GM19397 (cell line): ENCODE measurements at regions not wholly inside any gene's neighbourhood (a gene's known extent, or its start where the extent isn't known, plus 50 kb on each side); places are given as distances from the start of the nearest gene placed in this dataset.

ENCODE experiments used
- ATAC-seq: cut with Tn5 transposase; IDR thresholded peaks from one replicate; pipeline ENCODE4 v1.9.1; 2021; ENCODE audit warnings: mild to moderate bottlenecking, moderate library complexity; ENCODE audit not compliant: unreplicated experiment

GRCh38 chr14:42334931-42335330 lies 728.3 kb downstream of the LRFN5 start:
- ATAC-seq: no peak

- no peak for ATAC-seq
Observed at GRCh38 chr14:42323426-42323825, 716.8 kb downstream of the LRFN5 start.

- no peak for ATAC-seq
Observed at GRCh38 chr14:42322531-42323284, 716.0 kb downstream of the LRFN5 start.

- no peak for ATAC-seq
Observed at GRCh38 chr14:42319996-42320395, 713.3 kb downstream of the LRFN5 start.

GRCh38 chr14:42316693-42317092 lies 710.0 kb downstream of the LRFN5 start:
- no peak for ATAC-seq

GRCh38 chr14:42311876-42312275 lies 705.2 kb downstream of the LRFN5 start:
- ATAC-seq: no peak

- no peak for ATAC-seq
Observed at GRCh38 chr14:42307239-42307825, 700.7 kb downstream of the LRFN5 start.

GRCh38 chr14:42299692-42300091 lies 693.0 kb downstream of the LRFN5 start:
- ATAC-seq: no peak

GRCh38 chr14:42293180-42293579 lies 686.5 kb downstream of the LRFN5 start:
- no peak for ATAC-seq

- ATAC-seq: no peak
Observed at GRCh38 chr14:42277840-42278239, 671.2 kb downstream of the LRFN5 start.

- ATAC-seq: no peak
Observed at GRCh38 chr14:42269234-42269633, 662.6 kb downstream of the LRFN5 start.

- ATAC-seq: no peak
Observed at GRCh38 chr14:42248131-42248530, 641.5 kb downstream of the LRFN5 start.

- ATAC-seq: no peak
Observed at GRCh38 chr14:42241101-42241500, 634.4 kb downstream of the LRFN5 start.

GRCh38 chr14:42229976-42230375 lies 623.3 kb downstream of the LRFN5 start:
- no peak for ATAC-seq

GRCh38 chr14:42229294-42229693 lies 622.6 kb downstream of the LRFN5 start:
- ATAC-seq: no peak

- ATAC-seq: no peak
Observed at GRCh38 chr14:42228611-42229010, 621.9 kb downstream of the LRFN5 start.

GRCh38 chr14:42224053-42224888 lies 617.6 kb downstream of the LRFN5 start:
- ATAC-seq: no peak

- ATAC-seq: peak; percentile 95
Observed at GRCh38 chr14:42222924-42223471, 616.3 kb downstream of the LRFN5 start.

- no peak for ATAC-seq
Observed at GRCh38 chr14:42214981-42215491, 608.4 kb downstream of the LRFN5 start.

- ATAC-seq: no peak
Observed at GRCh38 chr14:42200957-42201356, 594.3 kb downstream of the LRFN5 start.

GRCh38 chr14:42198010-42198409 lies 591.3 kb downstream of the LRFN5 start:
- no peak for ATAC-seq
